Esophagus muscularis mucosa (tissue), 3 donors: ENCODE measurements at regions not wholly inside any gene's neighbourhood (a gene's known extent, or its start where the extent isn't known, plus 50 kb on each side); places are given as distances from the start of the nearest gene placed in this dataset.

Experiments
- POLR2A ChIP-seq: fragments of 450-650 bp; IDR thresholded peaks from one replicate; pipeline ENCODE4 v1.6.1; 2017; ENCODE audit warnings: antibody characterized with exemption, moderate library complexity, mild to moderate bottlenecking, low read depth
- POLR2AphosphoS5 ChIP-seq, 2 donors: sonication (generic); formaldehyde crosslinking; IDR thresholded peaks; one replicate each; pipeline ENCODE4 v1.6.1; 2017; ENCODE audit warnings: antibody characterized with exemption in 2 of 2
- TF ChIP-seq, protein P1 (sequence below), 3 experiments: fragments of 200-600 bp in 2 of 3; fragments of 450-650 bp in 1 of 3; sonication (generic) in 2 of 3; IDR thresholded peaks; one replicate each; pipeline ENCODE4 v1.5.1; 2017 to 2019; ENCODE audit warnings: antibody characterized with exemption in 3 of 3, mild to moderate bottlenecking in 2 of 3, moderate library complexity in 1 of 3

GRCh38 chr16:85451641-85452363 is 161.3 kb upstream of the GSE1 start:
- TF ChIP-seq POLR2AphosphoS5 (IDR thresholded peaks at IDR 0.05) (no peak), POLR2A (no peak)
- TF ChIP-seq, protein P1, sequence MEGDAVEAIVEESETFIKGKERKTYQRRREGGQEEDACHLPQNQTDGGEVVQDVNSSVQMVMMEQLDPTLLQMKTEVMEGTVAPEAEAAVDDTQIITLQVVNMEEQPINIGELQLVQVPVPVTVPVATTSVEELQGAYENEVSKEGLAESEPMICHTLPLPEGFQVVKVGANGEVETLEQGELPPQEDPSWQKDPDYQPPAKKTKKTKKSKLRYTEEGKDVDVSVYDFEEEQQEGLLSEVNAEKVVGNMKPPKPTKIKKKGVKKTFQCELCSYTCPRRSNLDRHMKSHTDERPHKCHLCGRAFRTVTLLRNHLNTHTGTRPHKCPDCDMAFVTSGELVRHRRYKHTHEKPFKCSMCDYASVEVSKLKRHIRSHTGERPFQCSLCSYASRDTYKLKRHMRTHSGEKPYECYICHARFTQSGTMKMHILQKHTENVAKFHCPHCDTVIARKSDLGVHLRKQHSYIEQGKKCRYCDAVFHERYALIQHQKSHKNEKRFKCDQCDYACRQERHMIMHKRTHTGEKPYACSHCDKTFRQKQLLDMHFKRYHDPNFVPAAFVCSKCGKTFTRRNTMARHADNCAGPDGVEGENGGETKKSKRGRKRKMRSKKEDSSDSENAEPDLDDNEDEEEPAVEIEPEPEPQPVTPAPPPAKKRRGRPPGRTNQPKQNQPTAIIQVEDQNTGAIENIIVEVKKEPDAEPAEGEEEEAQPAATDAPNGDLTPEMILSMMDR (IDR thresholded peaks at IDR 0.05): no peak
